ENCODE measurements at regions not wholly inside any gene's neighbourhood (a gene's known extent, or its start where the extent isn't known, plus 50 kb on each side); places are given as distances from the start of the nearest gene placed in this dataset.

GRCh38 chrX:5718651-5719050 is 510.0 kb downstream of the NLGN4X start:
- Histone ChIP-seq H3K9me3 (ENCODE audit: low read length) (no peaks in the 10 kb centered on the region), H3K27ac (ENCODE audit: low read length) (no peak overlapping the region), H3K79me2 (replicated peaks; ENCODE audit: insufficient read depth, low read length) (no peaks in the 10 kb centered on the region), H3K4me2 (ENCODE audit: low read length) (no peak overlapping the region), H3K9me2 (ENCODE audit: insufficient read depth, low read length) (no peaks in the 10 kb centered on the region), H3K36me3 (ENCODE audit: insufficient read depth, low read length) (no peaks in the 10 kb centered on the region), H3K27me3 (ENCODE audit: insufficient read depth, low read depth, low read length) (no peaks in the 10 kb centered on the region), H2AFZ (ENCODE audit: low read depth, low read length) (no peak overlapping the region), H3K4me3 (ENCODE audit: low read length) (no peak overlapping the region), H3F3A (ENCODE audit: insufficient read depth, low read length, poor library complexity, severe bottlenecking) (no peaks in the 10 kb centered on the region), H3K9ac (ENCODE audit: low read length) (no peak overlapping the region), H4K20me1 (ENCODE audit: insufficient read depth) (no peaks in the 10 kb centered on the region)
- TF ChIP-seq POLR2AphosphoS5 (IDR thresholded peaks at IDR 0.05), result no peak

GRCh38 chrX:5716666-5717065 is 512.0 kb downstream of the NLGN4X start:
- H3K27ac ChIP-seq (ENCODE audit: low read length), result no peak overlapping the region
- no peak overlapping the region for H3K4me2 ChIP-seq (ENCODE audit: low read length)
- no peaks in the 10 kb centered on the region for H3F3A ChIP-seq (ENCODE audit: insufficient read depth, low read length, poor library complexity, severe bottlenecking)
- no peak overlapping the region for H3K4me3 ChIP-seq (ENCODE audit: low read length)
- H2AFZ ChIP-seq (ENCODE audit: low read depth, low read length), result no peak overlapping the region
- H3K79me2 ChIP-seq (replicated peaks; ENCODE audit: insufficient read depth, low read length), result no peaks in the 10 kb centered on the region
- no peaks in the 10 kb centered on the region for H3K9me3 ChIP-seq (ENCODE audit: low read length)
- no peak overlapping the region for H3K9ac ChIP-seq (ENCODE audit: low read length)
- no peaks in the 10 kb centered on the region for H3K36me3 ChIP-seq (ENCODE audit: insufficient read depth, low read length)
- TF ChIP-seq EP300 (conservative IDR thresholded peaks at IDR 0.05; ENCODE audit: poor library complexity, severe bottlenecking) (no peak), TAF1 (IDR thresholded peaks at IDR 0.05; ENCODE audit: low read depth) (no peak), REST (IDR thresholded peaks at IDR 0.05; ENCODE audit: borderline replicate concordance) (no peak), EZH2 (IDR thresholded peaks at IDR 0.05; ENCODE audit: borderline replicate concordance, insufficient read depth, low read length, poor library complexity, severe bottlenecking) (no peak), CTCF (IDR thresholded peaks at IDR 0.05; ENCODE audit: poor library complexity, severe bottlenecking) (no peak), POLR2AphosphoS5 (IDR thresholded peaks at IDR 0.05) (no peak), SMC3 (conservative IDR thresholded peaks at IDR 0.05; ENCODE audit: poor library complexity) (no peak), RAD21 (conservative IDR thresholded peaks at IDR 0.05) (no peak), MXI1 (conservative IDR thresholded peaks at IDR 0.05; ENCODE audit: poor library complexity, severe bottlenecking) (no peak)
- H4K20me1 ChIP-seq (ENCODE audit: insufficient read depth), result no peaks in the 10 kb centered on the region
- H3K9me2 ChIP-seq (ENCODE audit: insufficient read depth, low read length), result no peaks in the 10 kb centered on the region
- H3K27me3 ChIP-seq (ENCODE audit: insufficient read depth, low read depth, low read length), result no peaks in the 10 kb centered on the region

GRCh38 chrX:5708251-5708650 is 520.4 kb downstream of the NLGN4X start:
- H3F3A ChIP-seq (ENCODE audit: insufficient read depth, low read length, poor library complexity, severe bottlenecking), result no peaks in the 10 kb centered on the region
- H4K20me1 ChIP-seq (ENCODE audit: insufficient read depth), result no peaks in the 10 kb centered on the region
- no peaks in the 10 kb centered on the region for H3K36me3 ChIP-seq (ENCODE audit: insufficient read depth, low read length)
- TF ChIP-seq REST (IDR thresholded peaks at IDR 0.05; ENCODE audit: borderline replicate concordance), result no peak
- no peak for TF ChIP-seq RAD21 (conservative IDR thresholded peaks at IDR 0.05)
- no peak for TF ChIP-seq CTCF (IDR thresholded peaks at IDR 0.05; ENCODE audit: poor library complexity, severe bottlenecking)
- TF ChIP-seq TAF1 (IDR thresholded peaks at IDR 0.05; ENCODE audit: low read depth), result no peak
- no peak for TF ChIP-seq MXI1 (conservative IDR thresholded peaks at IDR 0.05; ENCODE audit: poor library complexity, severe bottlenecking)
- no peak for TF ChIP-seq POLR2AphosphoS5 (IDR thresholded peaks at IDR 0.05)
- TF ChIP-seq SMC3 (conservative IDR thresholded peaks at IDR 0.05; ENCODE audit: poor library complexity), result no peak
- TF ChIP-seq EZH2 (IDR thresholded peaks at IDR 0.05; ENCODE audit: borderline replicate concordance, insufficient read depth, low read length, poor library complexity, severe bottlenecking), result no peak
- TF ChIP-seq EP300 (conservative IDR thresholded peaks at IDR 0.05; ENCODE audit: poor library complexity, severe bottlenecking), result no peak
- no peaks in the 10 kb centered on the region for H3K79me2 ChIP-seq (replicated peaks; ENCODE audit: insufficient read depth, low read length)
- H3K27ac ChIP-seq (ENCODE audit: low read length), result no peak overlapping the region
- no peak overlapping the region for H3K9ac ChIP-seq (ENCODE audit: low read length)
- H3K9me3 ChIP-seq (ENCODE audit: low read length), result no peaks in the 10 kb centered on the region
- H2AFZ ChIP-seq (ENCODE audit: low read depth, low read length), result no peak overlapping the region
- no peak overlapping the region for H3K4me3 ChIP-seq (ENCODE audit: low read length)
- H3K9me2 ChIP-seq (ENCODE audit: insufficient read depth, low read length), result no peaks in the 10 kb centered on the region
- no peaks in the 10 kb centered on the region for H3K27me3 ChIP-seq (ENCODE audit: insufficient read depth, low read depth, low read length)
- no peak overlapping the region for H3K4me2 ChIP-seq (ENCODE audit: low read length)

All from neural cell (in vitro differentiated cells).